Type B pancreatic cell (in vitro differentiated cells): ENCODE measurements at regions not wholly inside any gene's neighbourhood (a gene's known extent, or its start where the extent isn't known, plus 50 kb on each side); places are given as distances from the start of the nearest gene placed in this dataset.

ENCODE experiments used
- DNase-seq: peaks from one replicate; pipeline ENCODE4 v3.0.0; 2021; ENCODE audit warnings: mixed read lengths; ENCODE audit not compliant: unreplicated experiment; ENCODE audit errors: extremely low spot score
- H3K27ac Mint-ChIP-seq: 2 replicates; pipeline ENCODE4 v1.8.0; 2021; ENCODE audit warnings: mild to moderate bottlenecking, mixed read lengths
- H3K27me3 Mint-ChIP-seq: 2 replicates; pipeline ENCODE4 v1.8.0; 2021; ENCODE audit warnings: mixed read lengths
- H3K36me3 Mint-ChIP-seq: 2 replicates; pipeline ENCODE4 v1.8.0; 2021; ENCODE audit warnings: mixed read lengths
- H3K4me1 Mint-ChIP-seq: one replicate; pipeline ENCODE4 v1.8.0; 2021; ENCODE audit warnings: mixed read lengths; ENCODE audit not compliant: unreplicated experiment
- H3K4me3 Mint-ChIP-seq: 2 replicates; pipeline ENCODE4 v1.8.0; 2021; ENCODE audit warnings: mild to moderate bottlenecking, mixed read lengths
- H3K9me3 Mint-ChIP-seq: 2 replicates; pipeline ENCODE4 v1.8.0; 2021; ENCODE audit warnings: mixed read lengths
- CTCF ChIP-seq: fragments of 200-600 bp; sonication (generic); conservative IDR thresholded peaks from 2 replicates; pipeline ENCODE4 v1.5.0; 2021; ENCODE audit warnings: antibody characterized with exemption, mild to moderate bottlenecking

GRCh38 chr13:62194371-62194770 is 778.7 kb upstream of the PCDH20 start:
- Mint-ChIP-seq H3K27ac (no peak overlapping the region), H3K36me3 (no peaks in the 10 kb centered on the region), H3K9me3 (no peaks in the 10 kb centered on the region), H3K27me3 (no peaks in the 10 kb centered on the region), H3K4me1 (no peaks in the 10 kb centered on the region), H3K4me3 (no peak overlapping the region)
- DNase-seq: no peak
- TF ChIP-seq CTCF: no peak

DNA sequence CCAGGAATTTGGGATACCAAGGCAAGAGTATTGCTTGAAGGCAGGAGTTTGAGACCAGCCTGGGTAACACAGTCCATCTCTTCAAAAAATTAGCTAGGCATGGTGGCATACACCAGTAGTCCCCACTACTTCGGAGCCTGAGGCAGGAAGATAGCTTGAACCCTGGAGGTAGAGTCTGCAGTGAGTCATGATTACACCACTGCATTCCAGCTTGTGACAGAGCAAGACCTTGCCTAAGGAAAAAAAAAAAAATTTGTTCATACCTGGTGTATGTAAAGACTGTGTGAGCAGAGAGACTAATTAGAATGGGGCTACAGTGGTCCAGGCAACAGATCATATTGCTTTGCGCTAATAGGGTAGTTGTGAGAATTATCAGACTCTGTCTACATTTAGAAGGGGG is 778.3 kb upstream of the PCDH20 start:
- Mint-ChIP-seq H3K27ac (no peak overlapping the region), H3K4me1 (no peaks in the 10 kb centered on the region), H3K4me3 (no peak overlapping the region), H3K27me3 (no peaks in the 10 kb centered on the region), H3K36me3 (no peaks in the 10 kb centered on the region), H3K9me3 (no peaks in the 10 kb centered on the region)
- no peak for TF ChIP-seq CTCF
- DNase-seq: no peak

GRCh38 chr13:62185631-62186255 is 770.1 kb upstream of the PCDH20 start:
- no peaks in the 10 kb centered on the region for H3K36me3 Mint-ChIP-seq
- no peaks in the 10 kb centered on the region for H3K9me3 Mint-ChIP-seq
- TF ChIP-seq CTCF: no peak
- DNase-seq: no peak
- H3K27me3 Mint-ChIP-seq: no peaks in the 10 kb centered on the region
- H3K4me1 Mint-ChIP-seq: no peaks in the 10 kb centered on the region
- H3K27ac Mint-ChIP-seq: no peak overlapping the region
- no peak overlapping the region for H3K4me3 Mint-ChIP-seq

- H3K4me3 Mint-ChIP-seq: no peak overlapping the region
- no peak for DNase-seq
- no peaks in the 10 kb centered on the region for H3K9me3 Mint-ChIP-seq
- H3K27me3 Mint-ChIP-seq: no peaks in the 10 kb centered on the region
- no peak for TF ChIP-seq CTCF
- H3K27ac Mint-ChIP-seq: no peak overlapping the region
- H3K36me3 Mint-ChIP-seq: no peaks in the 10 kb centered on the region
- no peaks in the 10 kb centered on the region for H3K4me1 Mint-ChIP-seq
These were observed 760.4 kb upstream of the PCDH20 start for GRCh38 chr13:62176051-62176450.

- Mint-ChIP-seq H3K27ac (no peak overlapping the region), H3K36me3 (no peaks in the 10 kb centered on the region), H3K4me1 (no peaks in the 10 kb centered on the region), H3K9me3 (no peaks in the 10 kb centered on the region), H3K4me3 (no peak overlapping the region), H3K27me3 (no peaks in the 10 kb centered on the region)
- no peak for DNase-seq
- TF ChIP-seq CTCF: no peak
These were observed 758.3 kb upstream of the PCDH20 start for GRCh38 chr13:62173958-62174357.

- no peaks in the 10 kb centered on the region for H3K36me3 Mint-ChIP-seq
- no peak overlapping the region for H3K4me3 Mint-ChIP-seq
- H3K27ac Mint-ChIP-seq: no peak overlapping the region
These were observed 756.0 kb upstream of the PCDH20 start for GRCh38 chr13:62171697-62172096.

More at GRCh38 chr13:62171697-62172096, 756.0 kb upstream of the PCDH20 start:
- no peak for DNase-seq
- Mint-ChIP-seq H3K9me3 (no peaks in the 10 kb centered on the region), H3K27me3 (no peaks in the 10 kb centered on the region), H3K4me1 (no peaks in the 10 kb centered on the region)
- no peak for TF ChIP-seq CTCF
